HG03565 (cell line): ENCODE measurements at regions not wholly inside any gene's neighbourhood (a gene's known extent, or its start where the extent isn't known, plus 50 kb on each side); places are given as distances from the start of the nearest gene placed in this dataset.

Experiments used
- ATAC-seq: cut with Tn5 transposase; IDR thresholded peaks from one replicate; pipeline ENCODE4 v1.9.1; 2021; ENCODE audit warnings: mild to moderate bottlenecking, moderate library complexity; ENCODE audit not compliant: unreplicated experiment

DNA sequence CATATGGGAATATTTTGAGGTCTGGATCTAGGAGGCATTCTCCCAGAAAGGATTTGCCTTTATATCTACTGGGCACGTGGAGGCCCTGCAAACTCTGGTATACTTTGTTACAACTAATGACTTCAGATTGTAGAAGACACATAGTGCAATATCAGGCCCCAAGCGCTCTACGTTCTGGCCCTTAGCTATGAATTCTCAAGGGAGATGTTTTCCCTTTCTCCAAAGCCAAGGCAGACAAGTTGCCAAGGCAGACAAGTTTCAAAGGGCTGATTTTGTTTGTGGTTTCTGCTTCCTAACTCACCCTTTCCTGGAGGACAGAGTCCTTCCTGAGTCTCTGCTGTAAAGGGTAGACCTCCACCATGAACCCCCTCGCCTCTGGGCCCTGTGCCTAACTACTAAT lies 99.4 kb upstream of the CTTNBP2 start:
- ATAC-seq = no peak

DNA sequence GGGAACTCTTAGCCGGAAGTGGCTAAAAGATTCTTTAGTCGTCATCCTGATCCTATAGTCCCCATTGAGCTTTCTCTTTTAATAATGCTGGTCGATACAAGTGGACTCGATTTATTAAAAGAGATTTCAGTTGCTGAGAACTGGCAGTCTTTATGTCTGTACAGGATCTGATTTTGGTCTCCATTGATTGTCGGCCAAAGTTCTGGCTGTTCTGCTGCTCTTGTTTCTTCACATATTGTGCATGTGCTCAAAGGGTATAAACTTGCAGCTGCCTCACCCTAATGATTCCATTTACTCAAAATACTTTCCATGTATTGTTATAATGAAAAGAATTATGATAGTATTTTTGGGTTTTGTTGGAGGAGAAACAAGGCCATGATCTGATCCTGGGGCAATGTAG lies 100.7 kb upstream of the CTTNBP2 start:
- ATAC-seq = no peak

DNA sequence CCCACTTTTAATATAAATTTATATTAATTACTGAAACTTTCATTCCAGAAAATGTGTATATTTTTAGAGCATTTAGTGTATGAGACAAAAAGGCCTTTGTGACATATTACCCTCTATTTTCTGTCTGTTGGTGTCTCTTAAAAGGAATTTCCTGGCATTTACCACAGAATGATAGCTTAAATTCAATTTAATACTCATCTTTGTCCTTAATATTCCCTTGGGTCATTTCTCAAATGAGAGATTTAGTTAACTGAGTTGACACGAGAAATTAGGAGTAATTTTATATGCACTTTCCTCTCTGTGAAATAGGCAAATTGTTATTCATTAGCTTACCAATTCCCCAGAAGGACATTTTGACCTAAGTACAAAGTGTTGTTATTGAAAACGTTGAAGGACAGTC lies 101.7 kb upstream of the CTTNBP2 start:
- ATAC-seq = no peak

DNA sequence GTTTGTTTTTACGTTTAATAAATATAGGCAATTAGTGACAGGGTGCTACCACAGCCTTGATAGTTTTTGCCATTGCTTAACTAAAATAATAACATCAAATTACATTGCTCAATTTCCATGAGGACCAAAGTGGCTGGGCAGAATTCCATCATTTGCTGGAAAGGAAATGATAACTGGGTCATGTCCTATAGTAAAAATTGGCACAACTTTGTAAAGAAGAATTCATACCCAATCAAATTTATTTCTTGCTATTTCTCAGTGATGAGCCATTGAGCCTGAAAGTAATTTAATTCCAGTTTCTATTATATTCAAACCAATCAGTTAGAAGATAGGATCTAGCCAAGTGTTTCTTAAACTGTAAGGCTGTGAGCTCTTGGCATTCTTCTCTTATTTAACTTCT lies 102.2 kb upstream of the CTTNBP2 start:
- no peak for ATAC-seq

DNA sequence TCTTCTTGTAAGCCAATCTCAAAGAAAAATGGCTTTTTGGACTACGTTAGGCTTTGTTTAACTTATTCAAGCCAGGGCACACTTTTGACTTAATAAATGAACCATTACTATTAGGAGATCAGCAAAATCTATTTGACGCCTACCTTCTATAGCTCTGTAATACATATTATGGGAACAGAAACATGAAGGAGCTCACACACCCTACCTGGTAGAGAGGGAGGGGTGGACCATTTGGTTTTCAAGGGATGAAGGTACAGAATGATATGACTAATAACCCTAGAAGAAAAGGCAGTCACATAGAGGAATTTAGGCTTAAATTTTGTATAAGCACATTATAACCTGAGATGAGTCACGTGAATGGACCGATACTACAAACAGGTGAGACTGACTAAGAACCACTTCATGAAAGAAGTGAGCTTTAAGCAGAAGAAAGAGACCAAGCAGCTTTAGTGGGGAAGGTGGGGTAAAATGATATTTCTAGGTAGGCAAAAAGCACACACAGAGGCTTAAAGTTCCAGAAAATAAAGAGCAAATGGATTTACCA lies 106.8 kb upstream of the CTTNBP2 start:
- no peak for ATAC-seq

DNA sequence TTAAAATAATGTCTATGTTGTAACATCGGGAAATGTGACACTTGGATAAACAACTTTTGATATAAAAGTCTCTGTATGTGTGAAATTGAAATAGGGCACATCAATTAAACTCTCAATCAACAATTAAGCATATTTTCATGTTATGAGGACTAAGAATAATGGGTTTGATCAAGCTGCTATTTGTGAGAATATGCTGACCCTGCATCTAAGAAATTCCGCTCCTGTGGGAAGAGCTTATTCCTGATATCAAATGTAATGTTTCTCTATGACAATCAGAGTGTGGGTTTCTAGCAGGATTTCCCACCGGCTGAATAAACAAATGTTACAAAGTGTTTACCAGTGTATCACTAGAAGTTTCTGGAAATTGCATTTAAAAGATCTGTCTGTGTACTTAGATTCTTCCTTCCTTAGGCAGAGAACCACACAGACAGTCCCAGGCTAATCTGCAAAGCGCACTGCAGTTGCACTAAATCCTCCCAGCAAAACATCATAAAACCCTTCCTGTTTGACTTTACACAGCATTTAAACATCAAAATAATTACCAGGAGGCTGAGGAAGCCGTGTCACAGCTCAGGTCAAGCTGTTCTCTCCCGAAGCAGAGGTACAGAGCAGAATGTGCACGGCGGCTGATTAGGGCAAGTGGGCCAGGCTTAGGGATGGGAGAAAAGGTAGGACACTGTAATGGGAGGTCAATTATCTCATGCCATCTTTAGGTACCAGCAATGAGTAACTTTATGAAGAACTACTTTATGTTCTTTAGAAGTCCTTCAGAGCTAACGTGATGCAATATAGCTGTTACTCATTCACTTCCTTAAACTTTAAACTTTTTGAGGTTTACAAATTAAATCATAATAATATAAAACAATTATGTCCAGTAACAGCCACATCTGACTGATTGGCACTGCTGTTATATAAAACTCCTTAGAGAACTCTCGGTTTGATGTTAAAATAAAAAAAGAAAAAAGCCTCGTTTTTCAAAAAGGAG lies 109.1 kb upstream of the CTTNBP2 start:
- ATAC-seq = no peak

DNA sequence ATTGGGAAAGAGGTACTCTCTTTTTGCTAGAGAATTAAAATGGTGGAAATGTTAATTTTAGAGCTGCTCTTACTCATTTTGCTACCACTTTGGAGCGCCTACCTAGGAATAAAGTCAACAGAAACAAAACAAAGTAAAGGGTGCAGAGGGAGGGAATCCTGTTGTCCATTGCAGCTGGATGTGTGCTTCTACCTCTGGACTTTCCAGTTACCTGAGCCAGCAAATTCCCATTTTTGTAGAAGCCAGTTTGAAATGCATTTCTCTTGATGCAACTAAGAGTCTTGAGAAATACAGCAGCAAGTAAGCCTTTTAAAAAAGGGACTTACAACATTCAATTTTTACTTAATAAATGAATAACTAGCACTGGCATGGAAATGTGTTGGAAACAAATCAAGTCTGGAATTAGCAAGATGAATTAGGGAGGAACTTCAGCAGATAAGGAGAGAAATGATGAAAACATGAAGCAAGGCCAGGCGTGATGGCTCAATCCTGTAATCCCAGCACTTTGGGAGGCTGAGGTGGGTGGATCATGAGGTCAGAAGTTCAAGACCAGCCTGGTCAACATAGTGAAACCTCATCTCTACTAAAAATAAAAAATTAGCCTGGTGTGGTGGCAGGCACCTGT lies 113.5 kb upstream of the CTTNBP2 start:
- ATAC-seq = no peak

DNA sequence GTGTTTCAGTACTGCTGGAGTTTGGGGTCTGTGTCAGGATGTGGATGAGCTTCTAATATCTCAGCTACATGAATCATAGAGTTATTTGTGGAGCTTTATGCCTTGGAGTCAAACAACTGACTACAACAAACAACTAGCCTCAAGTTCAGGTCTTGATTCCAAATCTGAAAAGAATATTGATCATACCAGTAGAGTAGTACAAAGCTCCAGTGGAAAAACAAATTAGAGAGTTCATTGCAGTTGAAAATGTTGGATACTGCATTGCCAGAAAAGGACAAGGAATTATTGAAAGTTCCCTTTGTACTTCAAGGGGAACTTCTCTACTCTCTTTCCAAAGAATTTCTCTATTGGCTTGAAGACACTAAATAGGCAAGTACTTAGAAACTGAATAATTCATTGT lies 117.6 kb upstream of the CTTNBP2 start:
- ATAC-seq = no peak

DNA sequence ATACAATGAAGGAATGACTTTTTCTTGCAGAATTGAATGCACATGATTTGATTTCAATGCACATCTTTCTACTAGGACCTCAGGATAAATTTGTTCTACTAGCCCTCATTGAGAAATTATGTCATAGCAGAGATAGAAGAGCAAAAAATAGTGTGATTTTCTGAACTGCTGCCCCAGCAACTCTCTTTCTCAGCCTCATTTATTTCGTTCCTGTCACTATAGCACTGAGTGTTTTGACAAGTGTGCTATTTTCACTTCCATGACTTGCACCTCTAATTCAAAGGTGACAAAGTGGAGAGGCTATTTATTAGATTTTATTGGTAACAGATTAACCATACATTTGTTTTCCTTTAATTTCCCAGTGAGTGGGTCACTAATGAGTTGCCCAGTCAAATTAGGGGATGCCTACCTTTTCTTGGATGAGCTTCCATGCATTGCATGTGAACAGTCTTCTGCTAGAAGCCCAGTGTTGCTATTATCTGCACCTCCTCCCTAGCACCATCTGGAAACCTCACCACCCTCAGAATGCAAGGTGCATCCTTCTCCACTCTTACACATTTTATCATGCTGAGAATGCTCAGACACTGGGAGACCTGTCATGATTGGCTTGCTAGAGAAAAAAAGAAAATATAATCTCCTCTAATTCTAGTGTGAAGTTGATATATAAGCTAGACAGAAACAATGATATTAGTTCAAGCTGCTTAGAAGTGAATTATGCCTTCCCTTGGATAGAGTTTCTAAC lies 119.6 kb upstream of the CTTNBP2 start:
- no peak for ATAC-seq

DNA sequence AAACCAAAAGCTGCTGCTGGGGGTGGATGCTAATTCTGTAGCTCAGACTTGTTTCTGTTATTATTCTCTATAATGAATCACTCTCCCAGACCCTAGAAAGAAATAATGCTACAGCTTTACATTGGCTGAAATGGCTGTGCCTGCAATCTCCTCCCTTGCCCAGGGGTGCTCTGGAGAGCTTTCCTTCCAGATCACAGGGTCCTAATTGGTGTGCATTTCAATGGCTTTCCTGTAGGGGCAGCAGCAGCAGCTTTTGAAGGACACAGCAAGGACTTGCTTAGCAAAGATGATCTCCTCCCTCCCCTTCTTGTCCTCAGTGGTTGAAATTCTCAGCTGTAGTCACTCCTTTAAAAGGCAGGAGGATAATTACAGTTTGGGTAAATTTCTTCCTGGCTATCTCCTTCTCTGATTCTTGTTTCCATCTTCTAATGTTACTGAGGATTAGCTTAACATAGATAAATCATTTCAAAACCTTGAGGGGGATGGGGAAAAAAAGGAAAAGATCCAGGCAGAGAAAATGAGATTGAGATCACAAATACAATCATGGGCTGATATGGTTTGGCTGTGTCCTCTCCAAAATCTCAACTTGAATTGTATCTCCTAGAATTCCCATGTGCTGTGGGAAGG lies 120.2 kb upstream of the CTTNBP2 start:
- peak; percentile 94 for ATAC-seq

DNA sequence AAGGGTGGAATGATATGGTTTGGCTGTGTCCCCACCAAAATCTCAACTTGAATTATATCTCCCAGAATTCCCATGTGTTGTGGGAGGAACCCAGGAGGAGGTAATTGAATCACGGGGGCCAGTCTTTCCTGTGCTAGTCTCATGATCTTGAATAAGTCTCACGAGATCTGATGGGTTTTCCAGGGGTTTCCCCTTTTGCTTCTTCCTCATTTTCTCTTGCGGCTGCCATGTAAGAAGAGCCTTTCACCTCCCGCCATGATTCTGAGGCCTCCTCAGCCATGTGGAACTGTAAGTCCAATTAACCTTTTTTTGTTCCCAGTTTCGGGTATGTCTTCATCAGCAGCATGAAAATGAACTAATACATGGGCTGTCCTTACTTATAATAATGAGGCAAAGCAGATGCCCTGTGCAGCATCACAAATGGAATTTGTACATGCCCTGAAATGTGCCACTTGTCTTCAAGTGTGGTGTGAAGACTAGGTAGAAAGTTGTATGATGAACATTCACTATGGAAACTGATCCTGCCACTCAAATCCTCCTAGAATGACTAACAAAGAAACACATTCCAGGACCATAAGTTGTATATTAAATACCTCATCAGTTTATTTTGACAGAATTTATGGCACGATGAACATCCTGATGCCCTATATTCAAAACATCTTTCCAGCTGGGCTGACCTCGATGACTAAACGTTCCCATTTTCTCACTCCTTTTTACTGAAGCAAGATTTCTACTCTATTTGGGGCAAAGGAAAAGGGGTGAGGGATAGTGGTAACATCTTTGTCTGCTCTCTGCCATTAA lies 122.8 kb upstream of the CTTNBP2 start:
- ATAC-seq = no peak

DNA sequence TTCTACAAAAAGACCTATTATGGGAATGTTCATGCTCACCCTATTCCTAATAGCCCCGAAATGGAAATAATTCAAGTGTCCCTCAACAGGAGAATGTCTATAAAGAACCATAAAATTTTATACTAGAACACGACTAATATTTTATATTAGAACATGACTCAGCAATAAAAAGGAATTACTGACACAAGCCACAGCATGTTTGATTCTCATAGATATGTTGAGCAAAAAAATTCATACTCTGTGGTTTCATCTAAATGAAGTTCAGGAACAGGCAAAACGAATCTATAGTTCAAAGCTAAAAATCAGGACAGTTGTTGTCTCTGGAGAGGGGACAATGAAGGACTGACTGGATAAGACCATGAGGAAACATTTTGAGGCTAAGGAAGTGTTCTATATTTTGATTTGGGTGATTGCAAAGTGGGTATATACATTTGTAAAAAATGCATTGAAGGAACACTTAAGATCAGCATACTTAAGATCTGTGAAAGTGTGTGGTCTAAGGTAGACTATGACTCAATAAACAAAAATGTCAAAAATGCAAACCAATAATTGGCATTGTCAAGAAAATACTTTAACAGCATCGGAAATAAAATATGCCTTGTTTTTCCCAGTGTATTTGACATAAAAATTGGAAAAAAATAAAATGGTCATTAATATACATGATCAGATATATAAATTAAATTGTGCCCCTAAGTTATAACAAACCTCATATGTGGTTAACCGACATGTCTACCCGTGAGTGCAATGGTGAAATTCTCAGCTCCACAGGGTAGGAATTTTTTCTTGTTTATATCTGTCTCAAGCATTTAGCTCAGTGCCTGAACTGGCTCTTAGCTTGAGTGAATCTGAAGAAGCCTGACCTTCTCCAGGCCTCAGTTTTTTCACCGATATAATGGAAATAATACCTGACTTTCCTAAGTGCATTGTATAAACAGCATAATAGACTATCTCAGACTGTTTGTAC lies 124.9 kb upstream of the CTTNBP2 start:
- ATAC-seq = no peak

DNA sequence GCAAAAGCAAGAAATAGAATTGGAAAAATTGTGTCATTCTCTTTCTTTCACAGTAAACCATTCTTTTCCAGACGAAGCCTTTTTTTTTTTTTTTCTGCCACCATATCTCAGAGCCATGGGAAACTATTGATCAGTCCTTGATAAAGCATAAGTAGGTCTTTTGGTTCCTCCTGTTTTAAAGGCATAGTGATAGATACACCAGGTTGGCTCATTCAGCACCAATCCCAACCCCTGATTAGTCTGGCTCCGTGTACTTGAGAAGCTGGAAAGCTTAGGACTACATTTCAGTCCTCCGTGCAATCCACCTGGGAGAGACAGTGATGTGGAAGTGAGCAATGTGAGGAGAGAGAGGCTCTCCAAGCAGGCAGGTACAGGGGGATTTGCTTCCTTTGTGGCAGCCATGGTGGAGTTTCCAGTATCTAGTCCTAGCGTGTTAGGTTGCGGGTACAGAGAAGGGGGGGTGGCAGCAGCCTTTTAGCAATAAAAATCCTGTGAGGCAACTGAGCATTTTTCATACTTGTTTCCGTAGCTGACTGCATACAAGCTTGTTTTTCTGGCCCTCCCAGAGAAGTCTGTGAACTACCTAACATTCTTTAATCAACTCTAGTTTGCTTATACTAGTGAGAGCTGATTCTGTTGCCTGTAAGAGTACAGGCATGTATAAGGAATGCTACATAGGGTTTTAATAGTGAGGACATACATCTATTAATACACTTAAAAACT lies 127.4 kb upstream of the CTTNBP2 start:
- ATAC-seq = no peak

DNA sequence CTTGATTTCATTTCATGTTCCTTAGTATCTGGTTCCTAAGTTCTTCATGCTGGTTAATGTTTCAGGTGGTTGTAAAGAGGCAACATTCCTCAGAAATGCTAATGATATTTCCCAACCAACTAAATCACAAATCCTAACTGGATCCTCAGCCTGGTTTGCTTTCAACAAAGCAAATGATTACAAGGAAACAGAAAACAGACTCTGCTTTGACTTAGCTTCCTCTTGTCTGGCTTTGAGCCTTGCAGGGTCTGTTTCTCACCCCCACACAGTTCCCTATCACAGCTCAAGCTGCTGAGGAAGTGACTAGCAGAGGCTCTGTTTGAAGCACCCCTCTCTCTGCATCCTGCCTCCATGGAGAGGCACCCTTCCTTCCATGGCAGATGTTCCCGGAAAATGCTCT lies 130.2 kb upstream of the CTTNBP2 start:
- ATAC-seq = no peak

DNA sequence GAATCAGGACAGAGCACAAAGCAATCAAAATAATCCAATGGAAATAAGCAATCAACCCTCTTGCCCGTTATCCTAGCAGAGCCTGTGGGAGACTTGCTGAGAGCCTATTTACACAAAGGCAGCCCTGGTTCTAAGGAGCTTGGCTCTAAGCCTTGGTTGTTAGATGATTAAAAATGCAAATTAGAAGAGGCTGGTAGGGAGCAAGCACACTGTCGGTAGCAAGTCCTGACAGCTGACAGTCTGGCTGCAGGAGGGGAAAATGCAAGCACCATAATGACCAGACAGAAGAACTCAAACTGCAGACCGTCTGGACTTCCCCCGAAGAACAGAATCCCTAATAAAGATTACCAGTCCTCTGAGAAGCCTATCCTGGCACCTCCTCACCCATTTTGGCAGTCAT lies 131.8 kb upstream of the CTTNBP2 start:
- ATAC-seq = no peak

DNA sequence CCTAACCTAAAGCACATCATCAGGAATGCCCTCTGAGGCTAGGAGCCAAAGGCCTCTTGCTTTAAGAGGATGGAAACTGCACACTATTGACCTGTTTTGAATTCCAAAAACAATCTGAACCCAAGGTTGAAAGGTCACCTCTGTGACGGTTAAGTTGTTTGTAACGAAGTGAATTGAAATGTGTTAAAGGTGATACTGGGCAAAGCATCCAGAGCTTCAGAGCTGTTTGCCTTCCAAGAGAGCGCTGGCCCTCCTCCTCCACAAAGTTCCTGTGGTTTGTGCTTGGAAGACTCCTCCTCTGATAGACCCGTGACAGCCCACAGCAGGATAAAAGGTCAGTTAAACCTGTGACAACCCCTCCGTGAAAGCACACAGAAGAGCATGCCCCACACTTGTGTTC lies 133.7 kb upstream of the CTTNBP2 start:
- ATAC-seq = no peak

DNA sequence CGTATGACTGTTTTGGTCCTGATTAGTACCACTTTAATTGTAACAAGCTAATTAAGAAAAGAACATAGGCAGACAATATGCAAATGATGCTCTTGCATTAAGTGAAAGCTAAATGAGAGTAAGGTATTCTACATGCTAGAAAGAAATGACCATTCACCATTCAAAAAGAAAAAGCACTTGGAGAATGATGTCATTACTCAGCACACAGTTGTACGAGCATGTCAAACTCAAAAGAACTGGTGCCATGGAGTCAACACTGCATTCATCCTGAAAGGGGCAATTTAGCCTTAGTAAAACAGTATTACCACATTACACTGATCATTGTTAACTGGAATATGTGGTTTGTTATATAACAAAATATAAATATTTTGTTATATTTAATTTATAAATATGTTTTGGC lies 136.2 kb upstream of the CTTNBP2 start:
- no peak for ATAC-seq

DNA sequence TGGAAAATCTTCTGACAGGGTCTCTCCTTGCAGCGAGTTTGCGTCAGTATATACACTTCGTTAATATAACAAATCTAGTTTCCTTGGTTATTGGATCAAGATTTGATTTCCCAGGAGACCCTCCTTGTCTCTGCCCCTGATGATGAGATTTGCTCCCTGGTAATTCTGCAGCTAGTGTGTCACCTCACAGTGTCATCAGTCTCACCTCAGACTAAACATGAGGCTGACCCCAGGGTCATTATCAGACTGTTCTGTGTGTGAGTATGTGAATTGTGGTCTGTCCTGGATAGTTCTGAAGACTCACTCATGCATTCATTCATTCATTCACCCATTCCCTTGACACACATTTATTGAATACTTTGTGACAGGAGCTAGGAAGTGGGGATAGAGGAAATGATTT lies 138.4 kb upstream of the CTTNBP2 start:
- no peak for ATAC-seq
